H9 (cell line): ENCODE measurements at regions not wholly inside any gene's neighbourhood (a gene's known extent, or its start where the extent isn't known, plus 50 kb on each side); places are given as distances from the start of the nearest gene placed in this dataset.

Experiments used
- DNase-seq: peaks from one replicate; pipeline ENCODE4 v3.0.0-alpha.2; 2017
- H2AFZ ChIP-seq: one replicate; pipeline ENCODE4 v1.6.1; 2013; ENCODE audit warnings: mild to moderate bottlenecking, low read length, control low read depth, moderate library complexity
- H2AK5ac ChIP-seq: 2 replicates; pipeline ENCODE4 v1.6.1; 2013; ENCODE audit warnings: low read length, control low read depth, mixed read lengths; ENCODE audit not compliant: insufficient read length
- H2BK120ac ChIP-seq: one replicate; pipeline ENCODE4 v1.6.1; 2013; ENCODE audit warnings: low read depth, mild to moderate bottlenecking, low read length, control low read depth, inconsistent platforms; ENCODE audit not compliant: poor library complexity, severe bottlenecking
- H2BK12ac ChIP-seq: 2 replicates; pipeline ENCODE4 v1.6.1; 2013; ENCODE audit warnings: low read length, control low read depth, mixed read lengths, low read depth; ENCODE audit not compliant: insufficient read length
- H2BK15ac ChIP-seq: 2 replicates; pipeline ENCODE4 v1.6.1; 2013; ENCODE audit warnings: low read depth, low read length, control low read depth
- H2BK20ac ChIP-seq: one replicate; pipeline ENCODE4 v1.6.1; 2013; ENCODE audit warnings: low read depth, mild to moderate bottlenecking, low read length, control low read depth, inconsistent platforms; ENCODE audit not compliant: poor library complexity, severe bottlenecking
- H2BK5ac ChIP-seq: 2 replicates; pipeline ENCODE4 v1.6.1; 2013; ENCODE audit warnings: low read length, control low read depth, mixed read lengths; ENCODE audit not compliant: insufficient read length
- H3K14ac ChIP-seq: 2 replicates; pipeline ENCODE4 v1.6.1; 2013; ENCODE audit warnings: low read length, control low read depth; ENCODE audit not compliant: insufficient read depth
- H3K18ac ChIP-seq: 2 replicates; pipeline ENCODE4 v1.6.1; 2013; ENCODE audit warnings: low read depth, mild to moderate bottlenecking, mixed read lengths, low read length, control low read depth; ENCODE audit not compliant: insufficient read length
- H3K23ac ChIP-seq: 2 replicates; pipeline ENCODE4 v1.6.1; 2013; ENCODE audit warnings: low read length, control low read depth, mixed read lengths, low read depth; ENCODE audit not compliant: insufficient read length
- H3K23me2 ChIP-seq: 2 replicates; pipeline ENCODE4 v1.6.1; 2013; ENCODE audit warnings: low read depth, mild to moderate bottlenecking, mixed read lengths, low read length, control low read depth; ENCODE audit not compliant: insufficient read length, poor library complexity, severe bottlenecking
- H3K27ac ChIP-seq: 2 replicates; pipeline ENCODE4 v1.5.1; 2013; ENCODE audit warnings: low read length, control low read depth, mixed read lengths, low read depth; ENCODE audit not compliant: insufficient read length
- H3K27me3 ChIP-seq: 2 replicates; pipeline ENCODE4 v1.6.1; 2013; ENCODE audit warnings: low read length, control low read depth, inconsistent platforms; ENCODE audit not compliant: insufficient read depth
- H3K4ac ChIP-seq: 2 replicates; pipeline ENCODE4 v1.6.1; 2013; ENCODE audit warnings: low read depth, mild to moderate bottlenecking, control low read depth, inconsistent platforms, low read length, moderate library complexity
- H3K4me1 ChIP-seq: 2 replicates; pipeline ENCODE4 v1.6.1; 2013; ENCODE audit warnings: low read length, control low read depth, inconsistent platforms; ENCODE audit not compliant: insufficient read depth
- H3K4me2 ChIP-seq: 2 replicates; pipeline ENCODE4 v1.6.1; 2013; ENCODE audit warnings: low read length, control low read depth, mixed read lengths; ENCODE audit not compliant: insufficient read length, insufficient read depth
- H3K56ac ChIP-seq: 2 replicates; pipeline ENCODE4 v1.6.1; 2013; ENCODE audit warnings: low read depth, mild to moderate bottlenecking, mixed read lengths, low read length, control low read depth; ENCODE audit not compliant: insufficient read length
- H3K79me1 ChIP-seq: 2 replicates; pipeline ENCODE4 v1.6.1; 2013; ENCODE audit warnings: low read depth, mild to moderate bottlenecking, moderate library complexity, low read length, control low read depth, inconsistent platforms; ENCODE audit not compliant: insufficient read depth, poor library complexity, severe bottlenecking
- H3K79me2 ChIP-seq: 2 replicates; pipeline ENCODE4 v1.6.1; 2013; ENCODE audit warnings: low read length, control low read depth, inconsistent platforms; ENCODE audit not compliant: insufficient read depth
- H3K9ac ChIP-seq: 2 replicates; pipeline ENCODE4 v1.6.1; 2013; ENCODE audit warnings: low read length, control low read depth, mixed read lengths; ENCODE audit not compliant: insufficient read length; ENCODE audit errors: extremely low read depth
- H3K9me3 ChIP-seq: one replicate; pipeline ENCODE4 v1.6.1; 2013; ENCODE audit warnings: low read depth, low read length, inconsistent platforms; ENCODE audit not compliant: control insufficient read depth
- H3T11ph ChIP-seq: one replicate; pipeline ENCODE4 v1.6.1; 2013; ENCODE audit warnings: mild to moderate bottlenecking, low read length, control low read depth, inconsistent platforms
- H4K20me1 ChIP-seq: one replicate; pipeline ENCODE4 v1.6.1; 2013; ENCODE audit not compliant: control insufficient read depth, insufficient read length, insufficient read depth
- H4K5ac ChIP-seq: 2 replicates; pipeline ENCODE4 v1.6.1; 2013; ENCODE audit warnings: low read depth, mild to moderate bottlenecking, mixed read lengths, low read length, control low read depth; ENCODE audit not compliant: insufficient read length
- H4K8ac ChIP-seq: replicated peaks from 2 replicates; pipeline ENCODE4 v1.6.1; 2013; ENCODE audit warnings: low read length, control low read depth, mixed read lengths, low read depth; ENCODE audit not compliant: insufficient read length
- H4K91ac ChIP-seq: 2 replicates; pipeline ENCODE4 v1.6.1; 2013; ENCODE audit warnings: low read depth, mild to moderate bottlenecking, moderate library complexity, mixed read lengths, low read length, control low read depth; ENCODE audit not compliant: insufficient read length
- H3K27ac Mint-ChIP-seq, 3 experiments: 2 replicates in 2 of 3; 3 replicates in 1 of 3; pipeline ENCODE4 v1.8.0; 2020 to 2021; ENCODE audit warnings: mixed read lengths in 3 of 3, mild to moderate bottlenecking in 1 of 3, moderate library complexity in 1 of 3
- H3K27me3 Mint-ChIP-seq: 2 replicates; pipeline ENCODE4 v1.8.0; 2021; ENCODE audit warnings: low read depth, mild to moderate bottlenecking, moderate library complexity, mixed read lengths
- H3K36me3 Mint-ChIP-seq, 3 experiments: 2 replicates in 2 of 3; 3 replicates in 1 of 3; pipeline ENCODE4 v1.8.0; 2020 to 2021; ENCODE audit warnings: low read depth in 3 of 3, mixed read lengths in 3 of 3; ENCODE audit not compliant: insufficient read depth in 1 of 3
- H3K4me1 Mint-ChIP-seq, 2 experiments: 2 replicates each; pipeline ENCODE4 v1.8.0; 2020; ENCODE audit warnings: mixed read lengths in 2 of 2
- H3K4me3 Mint-ChIP-seq, 2 experiments: 2 replicates in 1 of 2; 3 replicates in 1 of 2; pipeline ENCODE4 v1.8.0; 2020 to 2021; ENCODE audit warnings: mild to moderate bottlenecking in 2 of 2, mixed read lengths in 2 of 2, moderate library complexity in 1 of 2
- H3K9me3 Mint-ChIP-seq, 2 experiments: 2 replicates in 1 of 2; 3 replicates in 1 of 2; pipeline ENCODE4 v1.8.0; 2020; ENCODE audit warnings: mild to moderate bottlenecking in 2 of 2, mixed read lengths in 2 of 2, moderate library complexity in 1 of 2
- CTCF ChIP-seq: fragments of 200-600 bp; sonication (generic); conservative IDR thresholded peaks from 3 replicates; pipeline ENCODE4 v1.8.0; 2021; ENCODE audit warnings: antibody characterized with exemption, mild to moderate bottlenecking
- WGBS: extraction: QIAGEN DNeasy Blood & Tissue Kit; methylation state at CpG from one replicate; pipeline ENCODE4 v1.1.7; 2013; ENCODE audit warnings: missing lambda C conversion rate, low lambda C conversion rate, mixed read lengths; ENCODE audit not compliant: insufficient read length; ENCODE audit errors: extremely low coverage; 5-methylcytosine and 5-hydroxymethylcytosine counted together

- Histone ChIP-seq H2AFZ (no peak overlapping the region), H3K4ac (no peak overlapping the region), H2BK15ac (no peak overlapping the region), H2BK12ac (no peak overlapping the region), H2BK120ac (no peak overlapping the region), H4K5ac (no peak overlapping the region), H2AK5ac (no peak overlapping the region), H4K20me1 (no peaks in the 10 kb centered on the region), H3K14ac (no peak overlapping the region), H2BK20ac (no peak overlapping the region), H3K56ac (no peak overlapping the region), H4K91ac (no peak overlapping the region), H3K18ac (no peak overlapping the region), H3K79me1 (no peaks in the 10 kb centered on the region), H3K9ac (no peak overlapping the region), H3K23me2 (no peaks in the 10 kb centered on the region), H3K27me3 (no peaks in the 10 kb centered on the region), H2BK5ac (no peak overlapping the region), H3K4me1 (no peaks in the 10 kb centered on the region), H3K9me3 (peaks cover 93% of the 10 kb centered on the region), H3K23ac (no peak overlapping the region), H3K79me2 (no peaks in the 10 kb centered on the region), H4K8ac (no peak overlapping the region), H3K4me2 (no peak overlapping the region), H3K27ac (no peak overlapping the region), H3T11ph (no peak overlapping the region)
- H3K36me3 Mint-ChIP-seq, result peaks cover 6 to 42% (median 17%) of the 10 kb centered on the region in 3 experiments
- H3K27ac Mint-ChIP-seq, result no peak overlapping the region; a peak in 1 of 7 replicates
- H3K9me3 Mint-ChIP-seq, result peaks cover 89 to 100% of the 10 kb centered on the region in 2 experiments
- DNase-seq, result no peak
- no peak for TF ChIP-seq CTCF
- no CpG with 5 or more reads among the region's 4 CpGs for WGBS
- H3K4me1 Mint-ChIP-seq, result no peaks in the 10 kb centered on the region
- H3K4me3 Mint-ChIP-seq, result no peak overlapping the region
- peaks cover 5% of the 10 kb centered on the region for H3K27me3 Mint-ChIP-seq
These were observed 486.5 kb downstream of the TBC1D22A start for GRCh38 chr22:47248925-47249324.
